ENCODE measurements at regions not wholly inside any gene's neighbourhood (a gene's known extent, or its start where the extent isn't known, plus 50 kb on each side); places are given as distances from the start of the nearest gene placed in this dataset.

DNA sequence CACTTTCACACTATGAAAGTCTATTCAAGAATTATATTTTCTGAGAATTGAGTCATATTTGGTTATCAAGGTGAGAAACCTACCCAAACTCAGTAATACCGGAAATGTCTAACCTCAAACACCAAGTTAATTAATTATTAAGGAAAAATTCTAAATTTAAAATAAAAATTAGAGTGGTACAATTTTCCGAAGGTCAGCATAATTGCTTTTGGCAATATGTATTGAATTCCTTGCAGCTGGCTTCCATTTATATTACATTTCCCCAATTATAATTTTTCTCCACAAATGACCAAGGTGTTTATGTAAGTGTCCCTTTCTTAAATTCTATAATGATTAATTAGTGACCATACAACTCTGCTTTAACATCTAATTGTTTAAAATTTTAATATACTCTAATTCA lies 316.0 kb upstream of the IRAK1BP1 start:
- intact Hi-C loops (cut with micrococcal nuclease; ENCODE audit: unreplicated experiment) = no loop called here
- in situ Hi-C loops (cut with HindIII; ENCODE audit: low pct_unique_long_range_greater_than_20kb, low sequenced_read_pairs) = no loop called here
- ATAC-seq (no peak), DNase-seq (ENCODE audit: low read depth, low spot score) (no peak)
- Histone ChIP-seq H3K27me3 (ENCODE audit: control insufficient read depth, insufficient read depth, low read length) (no peaks in the 10 kb centered on the region), H3K36me3 (ENCODE audit: control insufficient read depth, insufficient read depth, low read length) (no peaks in the 10 kb centered on the region), H3K27ac (ENCODE audit: low read length) (no peak overlapping the region), H3K4me1 (ENCODE audit: control insufficient read depth, insufficient read depth, low read length) (no peaks in the 10 kb centered on the region), H3K4me3 (ENCODE audit: low read depth in 2 of 2, low read length in 2 of 2) (no peak overlapping the region), H3K9me3 (ENCODE audit: control insufficient read depth, insufficient read depth, low read depth, low read length) (no peaks in the 10 kb centered on the region)
- BruUV-seq (replicated peaks) = no TSS peak
- ChIA-PET POLR2A (no interaction called here), CTCF (no interaction called here)
- TF ChIP-seq CTCF (IDR thresholded peaks at IDR 0.05) (no peak), POLR2AphosphoS5 (IDR thresholded peaks at IDR 0.05; ENCODE audit: low read depth, low read length) (no peak), TCF7L2 (IDR thresholded peaks at IDR 0.05; ENCODE audit: low read depth, low read length) (no peak), SIN3A (IDR thresholded peaks at IDR 0.05; ENCODE audit: borderline replicate concordance, insufficient read depth, low read depth, low read length) (no peak)
- TF ChIP-seq, protein P1, sequence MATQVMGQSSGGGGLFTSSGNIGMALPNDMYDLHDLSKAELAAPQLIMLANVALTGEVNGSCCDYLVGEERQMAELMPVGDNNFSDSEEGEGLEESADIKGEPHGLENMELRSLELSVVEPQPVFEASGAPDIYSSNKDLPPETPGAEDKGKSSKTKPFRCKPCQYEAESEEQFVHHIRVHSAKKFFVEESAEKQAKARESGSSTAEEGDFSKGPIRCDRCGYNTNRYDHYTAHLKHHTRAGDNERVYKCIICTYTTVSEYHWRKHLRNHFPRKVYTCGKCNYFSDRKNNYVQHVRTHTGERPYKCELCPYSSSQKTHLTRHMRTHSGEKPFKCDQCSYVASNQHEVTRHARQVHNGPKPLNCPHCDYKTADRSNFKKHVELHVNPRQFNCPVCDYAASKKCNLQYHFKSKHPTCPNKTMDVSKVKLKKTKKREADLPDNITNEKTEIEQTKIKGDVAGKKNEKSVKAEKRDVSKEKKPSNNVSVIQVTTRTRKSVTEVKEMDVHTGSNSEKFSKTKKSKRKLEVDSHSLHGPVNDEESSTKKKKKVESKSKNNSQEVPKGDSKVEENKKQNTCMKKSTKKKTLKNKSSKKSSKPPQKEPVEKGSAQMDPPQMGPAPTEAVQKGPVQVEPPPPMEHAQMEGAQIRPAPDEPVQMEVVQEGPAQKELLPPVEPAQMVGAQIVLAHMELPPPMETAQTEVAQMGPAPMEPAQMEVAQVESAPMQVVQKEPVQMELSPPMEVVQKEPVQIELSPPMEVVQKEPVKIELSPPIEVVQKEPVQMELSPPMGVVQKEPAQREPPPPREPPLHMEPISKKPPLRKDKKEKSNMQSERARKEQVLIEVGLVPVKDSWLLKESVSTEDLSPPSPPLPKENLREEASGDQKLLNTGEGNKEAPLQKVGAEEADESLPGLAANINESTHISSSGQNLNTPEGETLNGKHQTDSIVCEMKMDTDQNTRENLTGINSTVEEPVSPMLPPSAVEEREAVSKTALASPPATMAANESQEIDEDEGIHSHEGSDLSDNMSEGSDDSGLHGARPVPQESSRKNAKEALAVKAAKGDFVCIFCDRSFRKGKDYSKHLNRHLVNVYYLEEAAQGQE (IDR thresholded peaks at IDR 0.05; ENCODE audit: insufficient read depth in 1 of 2, low read depth in 2 of 2, low read length in 1 of 2) = no peak

DNA sequence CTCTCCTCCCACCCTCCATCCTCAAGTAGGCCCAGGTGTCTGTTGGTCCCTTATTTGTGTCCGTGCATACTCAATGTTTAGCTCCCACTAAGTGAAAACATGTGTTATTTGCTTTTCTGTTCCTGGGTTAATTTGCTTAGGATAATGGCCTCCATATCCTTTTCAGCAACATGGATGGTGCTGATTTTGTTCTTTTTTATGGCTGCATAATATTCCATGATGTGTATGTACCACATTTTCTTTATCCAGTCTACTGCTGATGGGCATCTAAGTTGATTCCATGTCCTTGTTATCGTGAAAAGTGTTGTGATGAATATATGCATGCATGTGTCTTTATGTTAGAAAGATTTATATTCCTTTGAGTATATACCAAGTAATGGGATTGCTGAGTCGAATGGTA lies 314.9 kb upstream of the IRAK1BP1 start:
- H3K9me3 ChIP-seq (ENCODE audit: control insufficient read depth, insufficient read depth, low read depth, low read length) = no peaks in the 10 kb centered on the region
- in situ Hi-C loops (cut with HindIII; ENCODE audit: low pct_unique_long_range_greater_than_20kb, low sequenced_read_pairs) = no loop called here
- CTCF ChIA-PET = no interaction called here
- TF ChIP-seq CTCF (IDR thresholded peaks at IDR 0.05) (no peak), TCF7L2 (IDR thresholded peaks at IDR 0.05; ENCODE audit: low read depth, low read length) (no peak), POLR2AphosphoS5 (IDR thresholded peaks at IDR 0.05; ENCODE audit: low read depth, low read length) (no peak), SIN3A (IDR thresholded peaks at IDR 0.05; ENCODE audit: borderline replicate concordance, insufficient read depth, low read depth, low read length) (no peak)
- TF ChIP-seq, protein P1 (IDR thresholded peaks at IDR 0.05; ENCODE audit: insufficient read depth in 1 of 2, low read depth in 2 of 2, low read length in 1 of 2) = no peak
- H3K4me1 ChIP-seq (ENCODE audit: control insufficient read depth, insufficient read depth, low read length) = no peaks in the 10 kb centered on the region
- no peak overlapping the region for H3K4me3 ChIP-seq (ENCODE audit: low read depth in 2 of 2, low read length in 2 of 2)
- no TSS peak for BruUV-seq (replicated peaks)
- H3K27ac ChIP-seq (ENCODE audit: low read length) = no peak overlapping the region
- no peak for ATAC-seq
- POLR2A ChIA-PET = no interaction called here
- H3K27me3 ChIP-seq (ENCODE audit: control insufficient read depth, insufficient read depth, low read length) = no peaks in the 10 kb centered on the region
- intact Hi-C loops (cut with micrococcal nuclease; ENCODE audit: unreplicated experiment) = no loop called here
- no peak for DNase-seq (ENCODE audit: low read depth, low spot score)
- H3K36me3 ChIP-seq (ENCODE audit: control insufficient read depth, insufficient read depth, low read length) = no peaks in the 10 kb centered on the region

Data from Panc1 (cell line).